ENCODE measurements at regions not wholly inside any gene's neighbourhood (a gene's known extent, or its start where the extent isn't known, plus 50 kb on each side); places are given as distances from the start of the nearest gene placed in this dataset.

- no peak for TF ChIP-seq CTCF (IDR thresholded peaks at IDR 0.05)
- no peak for TF ChIP-seq POLR2A (IDR thresholded peaks at IDR 0.05)
Observed at GRCh38 chr12:83313322-83313721, 626.6 kb downstream of the TMTC2 start.
